ENCODE measurements at regions not wholly inside any gene's neighbourhood (a gene's known extent, or its start where the extent isn't known, plus 50 kb on each side); places are given as distances from the start of the nearest gene placed in this dataset.
A peak's percentile ranks its signal among the peaks of the same experiment; 100 is the strongest.
"Not testable (repeated sequence)": the region's sequence is repeated elsewhere in the genome, so short reads cannot be mapped to it uniquely, and the experiment has no call there.

- Histone ChIP-seq H3K4me3 (ENCODE audit: low read depth, low read length) (no peak overlapping the region), H3K27ac (ENCODE audit: extremely low read depth, low read depth, low read length) (no peak overlapping the region), H3K4me1 (ENCODE audit: control insufficient read depth, insufficient read depth, low read length) (peaks cover 25% of the 10 kb centered on the region), H3K9me3 (ENCODE audit: control insufficient read depth, insufficient read depth, low read depth, low read length) (no peaks in the 10 kb centered on the region), H3K36me3 (ENCODE audit: control insufficient read depth in 2 of 2, insufficient read depth in 1 of 2, low read length in 2 of 2) (no peaks in the 10 kb centered on the region)
- TF ChIP-seq SCRT2 (tag by site-specific recombination; IDR thresholded peaks at IDR 0.05): no peak
- no peak for TF ChIP-seq ZNF24 (tag by site-specific recombination; IDR thresholded peaks at IDR 0.05)
- TF ChIP-seq ZFP37 (tag by site-specific recombination; IDR thresholded peaks at IDR 0.05): no peak
- TF ChIP-seq ZNF571 (tag by site-specific recombination; IDR thresholded peaks at IDR 0.05): no peak
- no peak for TF ChIP-seq ZNF292 (tag by site-specific recombination; IDR thresholded peaks at IDR 0.05; ENCODE audit: borderline replicate concordance, low read depth)
- TF ChIP-seq, protein P1, sequence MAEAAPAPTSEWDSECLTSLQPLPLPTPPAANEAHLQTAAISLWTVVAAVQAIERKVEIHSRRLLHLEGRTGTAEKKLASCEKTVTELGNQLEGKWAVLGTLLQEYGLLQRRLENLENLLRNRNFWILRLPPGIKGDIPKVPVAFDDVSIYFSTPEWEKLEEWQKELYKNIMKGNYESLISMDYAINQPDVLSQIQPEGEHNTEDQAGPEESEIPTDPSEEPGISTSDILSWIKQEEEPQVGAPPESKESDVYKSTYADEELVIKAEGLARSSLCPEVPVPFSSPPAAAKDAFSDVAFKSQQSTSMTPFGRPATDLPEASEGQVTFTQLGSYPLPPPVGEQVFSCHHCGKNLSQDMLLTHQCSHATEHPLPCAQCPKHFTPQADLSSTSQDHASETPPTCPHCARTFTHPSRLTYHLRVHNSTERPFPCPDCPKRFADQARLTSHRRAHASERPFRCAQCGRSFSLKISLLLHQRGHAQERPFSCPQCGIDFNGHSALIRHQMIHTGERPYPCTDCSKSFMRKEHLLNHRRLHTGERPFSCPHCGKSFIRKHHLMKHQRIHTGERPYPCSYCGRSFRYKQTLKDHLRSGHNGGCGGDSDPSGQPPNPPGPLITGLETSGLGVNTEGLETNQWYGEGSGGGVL (tag by site-specific recombination; IDR thresholded peaks at IDR 0.05): no peak
- POLR2A ChIA-PET: interaction anchor here (0.7 kb wide), 1 partner anchor 32 kb away, joined by 4 read pairs; no protein-coding TSS in a partner anchor
- CTCF ChIA-PET: interaction anchor here (1.2 kb wide), 1 partner anchor 15 kb away, joined by 3 read pairs; no protein-coding TSS in a partner anchor
Observed at GRCh38 chr12:67716817-67717216, 68.3 kb downstream of the DYRK2 start.

- H3K4me3 ChIP-seq (ENCODE audit: low read depth, low read length); H3K9me3 ChIP-seq (ENCODE audit: control insufficient read depth, insufficient read depth, low read depth, low read length); POLR2A ChIA-PET; H3K36me3 ChIP-seq (ENCODE audit: control insufficient read depth in 2 of 2, insufficient read depth in 1 of 2, low read length in 2 of 2); CTCF ChIA-PET; H3K27ac ChIP-seq (ENCODE audit: extremely low read depth, low read depth, low read length): not testable (repeated sequence)
- H3K4me1 ChIP-seq (ENCODE audit: control insufficient read depth, insufficient read depth, low read length): peaks cover 22% of the 10 kb centered on the region
Observed at GRCh38 chr12:67719303-67719702, 70.8 kb downstream of the DYRK2 start.

DNA sequence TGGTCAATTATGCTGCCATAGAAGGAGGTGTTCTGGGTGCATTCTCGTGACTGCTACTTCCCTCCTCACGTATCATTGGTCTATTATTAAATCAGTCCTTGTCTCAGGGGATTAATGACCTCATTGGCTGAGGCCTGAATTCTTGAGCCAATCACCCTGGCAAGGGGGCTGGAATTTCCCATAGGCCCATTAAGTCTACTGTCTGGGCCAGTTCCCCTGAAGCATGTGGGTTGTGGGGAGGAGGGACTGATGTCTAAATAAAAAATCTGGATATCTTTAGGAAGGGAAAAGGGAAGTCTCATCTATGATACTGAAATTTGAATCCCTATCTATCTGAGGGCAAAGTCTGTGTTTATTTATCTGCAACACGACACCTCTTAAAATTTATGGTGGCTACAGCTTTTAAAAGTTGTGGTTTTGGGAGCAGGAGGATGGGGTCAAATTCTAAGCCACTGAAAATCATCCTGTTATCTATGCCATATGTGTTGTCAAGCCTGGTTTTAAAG lies 71.9 kb downstream of the DYRK2 start:
- ChIA-PET CTCF (no interaction called here), POLR2A (interaction anchor here (1.1 to 1.2 kb wide), 2 partner anchors 8 to 72 kb away, joined by 3 read pairs; partner anchors contain the start of gene DYRK2)
- Histone ChIP-seq H3K4me1 (ENCODE audit: control insufficient read depth, insufficient read depth, low read length) (peaks cover 14% of the 10 kb centered on the region), H3K27ac (ENCODE audit: extremely low read depth, low read depth, low read length) (peak overlapping the region; percentile 46; the same call in 1 of the 2 replicates), H3K36me3 (ENCODE audit: control insufficient read depth in 2 of 2, insufficient read depth in 1 of 2, low read length in 2 of 2) (no peaks in the 10 kb centered on the region), H3K4me3 (ENCODE audit: low read depth, low read length) (no peak overlapping the region), H3K9me3 (ENCODE audit: control insufficient read depth, insufficient read depth, low read depth, low read length) (no peaks in the 10 kb centered on the region)
- peak; percentile 29; the same call in 1 of the 2 replicates for TF ChIP-seq ZNF76 (tag by site-specific recombination; IDR thresholded peaks at IDR 0.05; ENCODE audit: borderline replicate concordance, low read depth)
- peak; percentile 71 for TF ChIP-seq OSR2 (tag by site-specific recombination; IDR thresholded peaks at IDR 0.05)
- TF ChIP-seq SP7 (tag by site-specific recombination; IDR thresholded peaks at IDR 0.05): peak; percentile 41
- peak; percentile 51; the same call in 1 of the 2 replicates for TF ChIP-seq ZNF580 (tag by site-specific recombination; IDR thresholded peaks at IDR 0.05)
- TF ChIP-seq, protein P2, sequence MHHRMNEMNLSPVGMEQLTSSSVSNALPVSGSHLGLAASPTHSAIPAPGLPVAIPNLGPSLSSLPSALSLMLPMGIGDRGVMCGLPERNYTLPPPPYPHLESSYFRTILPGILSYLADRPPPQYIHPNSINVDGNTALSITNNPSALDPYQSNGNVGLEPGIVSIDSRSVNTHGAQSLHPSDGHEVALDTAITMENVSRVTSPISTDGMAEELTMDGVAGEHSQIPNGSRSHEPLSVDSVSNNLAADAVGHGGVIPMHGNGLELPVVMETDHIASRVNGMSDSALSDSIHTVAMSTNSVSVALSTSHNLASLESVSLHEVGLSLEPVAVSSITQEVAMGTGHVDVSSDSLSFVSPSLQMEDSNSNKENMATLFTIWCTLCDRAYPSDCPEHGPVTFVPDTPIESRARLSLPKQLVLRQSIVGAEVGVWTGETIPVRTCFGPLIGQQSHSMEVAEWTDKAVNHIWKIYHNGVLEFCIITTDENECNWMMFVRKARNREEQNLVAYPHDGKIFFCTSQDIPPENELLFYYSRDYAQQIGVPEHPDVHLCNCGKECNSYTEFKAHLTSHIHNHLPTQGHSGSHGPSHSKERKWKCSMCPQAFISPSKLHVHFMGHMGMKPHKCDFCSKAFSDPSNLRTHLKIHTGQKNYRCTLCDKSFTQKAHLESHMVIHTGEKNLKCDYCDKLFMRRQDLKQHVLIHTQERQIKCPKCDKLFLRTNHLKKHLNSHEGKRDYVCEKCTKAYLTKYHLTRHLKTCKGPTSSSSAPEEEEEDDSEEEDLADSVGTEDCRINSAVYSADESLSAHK (tag by site-specific recombination; IDR thresholded peaks at IDR 0.05): peak; percentile 74
- peak; percentile 48 for TF ChIP-seq ZNF366 (tag by site-specific recombination; conservative IDR thresholded peaks at IDR 0.05)
- TF ChIP-seq, protein P3, sequence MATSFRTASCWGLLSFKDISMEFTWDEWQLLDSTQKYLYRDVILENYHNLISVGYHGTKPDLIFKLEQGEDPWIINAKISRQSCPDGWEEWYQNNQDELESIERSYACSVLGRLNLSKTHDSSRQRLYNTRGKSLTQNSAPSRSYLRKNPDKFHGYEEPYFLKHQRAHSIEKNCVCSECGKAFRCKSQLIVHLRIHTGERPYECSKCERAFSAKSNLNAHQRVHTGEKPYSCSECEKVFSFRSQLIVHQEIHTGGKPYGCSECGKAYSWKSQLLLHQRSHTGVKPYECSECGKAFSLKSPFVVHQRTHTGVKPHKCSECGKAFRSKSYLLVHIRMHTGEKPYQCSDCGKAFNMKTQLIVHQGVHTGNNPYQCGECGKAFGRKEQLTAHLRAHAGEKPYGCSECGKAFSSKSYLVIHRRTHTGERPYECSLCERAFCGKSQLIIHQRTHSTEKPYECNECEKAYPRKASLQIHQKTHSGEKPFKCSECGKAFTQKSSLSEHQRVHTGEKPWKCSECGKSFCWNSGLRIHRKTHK (tag by site-specific recombination; IDR thresholded peaks at IDR 0.05): no peak
- TF ChIP-seq ZSCAN30 (tag by site-specific recombination; IDR thresholded peaks at IDR 0.05): peak; percentile 71
- TF ChIP-seq SP2 (tag by site-specific recombination; IDR thresholded peaks at IDR 0.05): peak; percentile 53
- TF ChIP-seq BCL11A (tag by site-specific recombination; IDR thresholded peaks at IDR 0.05; ENCODE audit: low read depth): peak; percentile 72; the same call in 1 of the 2 replicates
- no peak for TF ChIP-seq PBX3 (CRISPR knock-in tag; IDR thresholded peaks at IDR 0.05)
- TF ChIP-seq FEZF1 (tag by site-specific recombination; IDR thresholded peaks at IDR 0.05): peak; percentile 75
- TF ChIP-seq ZBTB44 (tag by site-specific recombination; IDR thresholded peaks at IDR 0.05): no peak; the same call in 1 of the 2 replicates

Measured in HEK293 (cell line).